ENCODE measurements at regions not wholly inside any gene's neighbourhood (a gene's known extent, or its start where the extent isn't known, plus 50 kb on each side); places are given as distances from the start of the nearest gene placed in this dataset.

- no peak overlapping the region for H3K4me3 Mint-ChIP-seq (ENCODE audit: unreplicated experiment)
- no peaks in the 10 kb centered on the region for H3K4me1 Mint-ChIP-seq (ENCODE audit: low read depth)
- H3K27ac Mint-ChIP-seq (ENCODE audit: unreplicated experiment) = no peak overlapping the region
- H3K36me3 Mint-ChIP-seq (ENCODE audit: low read depth) = no peaks in the 10 kb centered on the region
- no peak for TF ChIP-seq CTCF (IDR thresholded peaks at IDR 0.05)
- DNase-seq (ENCODE audit: low spot score) = no peak
- no peaks in the 10 kb centered on the region for H3K9me3 Mint-ChIP-seq (ENCODE audit: low read depth)
- peaks cover 29% of the 10 kb centered on the region for H3K27me3 Mint-ChIP-seq (ENCODE audit: low read depth)
Observed at GRCh38 chr2:15807418-15808203, 132.7 kb upstream of the MYCN start.

- H3K4me1 Mint-ChIP-seq (ENCODE audit: low read depth) = no peaks in the 10 kb centered on the region
Observed at GRCh38 chr2:15808204-15808910, 132.0 kb upstream of the MYCN start.

GRCh38 chr2:15808944-15809343, 131.4 kb upstream of the MYCN start:
- no peak for TF ChIP-seq CTCF (IDR thresholded peaks at IDR 0.05)
- peaks cover 2% of the 10 kb centered on the region for H3K4me1 Mint-ChIP-seq (ENCODE audit: low read depth)
- no peak for DNase-seq (ENCODE audit: low spot score)
- H3K36me3 Mint-ChIP-seq (ENCODE audit: low read depth) = no peaks in the 10 kb centered on the region
- no peaks in the 10 kb centered on the region for H3K9me3 Mint-ChIP-seq (ENCODE audit: low read depth)
- H3K4me3 Mint-ChIP-seq (ENCODE audit: unreplicated experiment) = no peak overlapping the region
- no peak overlapping the region for H3K27ac Mint-ChIP-seq (ENCODE audit: unreplicated experiment)
- peaks cover 15% of the 10 kb centered on the region for H3K27me3 Mint-ChIP-seq (ENCODE audit: low read depth)

More at GRCh38 chr2:15808204-15808910, 132.0 kb upstream of the MYCN start:
- no peak for TF ChIP-seq CTCF (IDR thresholded peaks at IDR 0.05)
- DNase-seq (ENCODE audit: low spot score) = no peak
- Mint-ChIP-seq H3K9me3 (ENCODE audit: low read depth) (no peaks in the 10 kb centered on the region), H3K4me3 (ENCODE audit: unreplicated experiment) (no peak overlapping the region), H3K36me3 (ENCODE audit: low read depth) (no peaks in the 10 kb centered on the region), H3K27me3 (ENCODE audit: low read depth) (peaks cover 21% of the 10 kb centered on the region), H3K27ac (ENCODE audit: unreplicated experiment) (no peak overlapping the region)

- DNase-seq (ENCODE audit: low spot score) = no peak
- Mint-ChIP-seq H3K27ac (ENCODE audit: unreplicated experiment) (no peak overlapping the region), H3K4me1 (ENCODE audit: low read depth) (peaks cover 7% of the 10 kb centered on the region), H3K9me3 (ENCODE audit: low read depth) (no peaks in the 10 kb centered on the region), H3K36me3 (ENCODE audit: low read depth) (no peaks in the 10 kb centered on the region), H3K27me3 (ENCODE audit: low read depth) (peaks cover 12% of the 10 kb centered on the region), H3K4me3 (ENCODE audit: unreplicated experiment) (no peak overlapping the region)
- TF ChIP-seq CTCF (IDR thresholded peaks at IDR 0.05) = no peak
Observed at GRCh38 chr2:15809404-15809803, 130.9 kb upstream of the MYCN start.

GRCh38 chr2:15810477-15811150, 129.7 kb upstream of the MYCN start:
- Mint-ChIP-seq H3K4me1 (ENCODE audit: low read depth) (peaks cover 11% of the 10 kb centered on the region), H3K36me3 (ENCODE audit: low read depth) (no peaks in the 10 kb centered on the region)
- TF ChIP-seq CTCF (IDR thresholded peaks at IDR 0.05) = no peak

More at GRCh38 chr2:15810477-15811150, 129.7 kb upstream of the MYCN start:
- H3K27ac Mint-ChIP-seq (ENCODE audit: unreplicated experiment) = no peak overlapping the region
- H3K4me3 Mint-ChIP-seq (ENCODE audit: unreplicated experiment) = no peak overlapping the region
- DNase-seq (ENCODE audit: low spot score) = no peak
- H3K9me3 Mint-ChIP-seq (ENCODE audit: low read depth) = no peaks in the 10 kb centered on the region
- peaks cover 8% of the 10 kb centered on the region for H3K27me3 Mint-ChIP-seq (ENCODE audit: low read depth)

Data from chondrocyte (in vitro differentiated cells).